ENCODE measurements at regions not wholly inside any gene's neighbourhood (a gene's known extent, or its start where the extent isn't known, plus 50 kb on each side); places are given as distances from the start of the nearest gene placed in this dataset.

- no peak for TF ChIP-seq CTCF (IDR thresholded peaks at IDR 0.05; ENCODE audit: borderline replicate concordance)
- intact Hi-C loops (cut with micrococcal nuclease) = no loop called here
These were observed 108.9 kb downstream of the INHBB start for GRCh38 chr2:120454654-120455385.

DNA sequence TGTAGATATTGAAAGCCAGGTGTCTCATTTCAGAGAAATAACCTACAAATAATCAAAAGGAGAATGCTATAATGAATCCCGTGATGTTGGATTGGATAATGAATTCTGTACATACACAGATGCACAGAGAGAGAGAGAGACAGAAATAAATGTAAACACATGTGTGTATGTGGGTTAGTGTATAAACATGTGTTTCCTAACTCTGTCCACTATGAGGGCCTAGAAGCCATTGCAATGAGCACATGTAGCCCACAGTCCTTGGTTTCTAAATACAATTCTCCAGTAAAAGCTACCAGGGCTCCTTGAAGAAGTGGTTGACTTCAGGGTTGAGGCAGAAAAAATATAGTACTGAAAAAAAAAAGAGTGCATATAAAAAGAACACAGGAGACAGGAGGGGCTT, 109.5 kb downstream of the INHBB start:
- Histone ChIP-seq H3K36me3 (no peaks in the 10 kb centered on the region), H3K9me3 (replicated peaks) (peaks cover 28% of the 10 kb centered on the region), H3K27me3 (ENCODE audit: low read depth) (peaks cover 20% of the 10 kb centered on the region), H3K4me3 (no peak overlapping the region), H3K4me1 (no peaks in the 10 kb centered on the region), H3K27ac (replicated peaks) (no peak overlapping the region)
- no peak for DNase-seq
- intact Hi-C loops (cut with micrococcal nuclease) = no loop called here
- no peak for TF ChIP-seq CTCF (IDR thresholded peaks at IDR 0.05; ENCODE audit: borderline replicate concordance)

More at GRCh38 chr2:120454654-120455385, 108.9 kb downstream of the INHBB start:
- DNase-seq = no peak
- H3K4me1 ChIP-seq = no peaks in the 10 kb centered on the region
- no peak overlapping the region for H3K4me3 ChIP-seq
- peaks cover 28% of the 10 kb centered on the region for H3K9me3 ChIP-seq (replicated peaks)
- H3K27me3 ChIP-seq (ENCODE audit: low read depth) = peaks cover 22% of the 10 kb centered on the region
- no peak overlapping the region for H3K27ac ChIP-seq (replicated peaks)
- H3K36me3 ChIP-seq = no peaks in the 10 kb centered on the region

- DNase-seq = no peak
- peaks cover 9% of the 10 kb centered on the region for H3K27me3 ChIP-seq (ENCODE audit: low read depth)
- intact Hi-C loops (cut with micrococcal nuclease) = no loop called here
- no peaks in the 10 kb centered on the region for H3K36me3 ChIP-seq
- TF ChIP-seq CTCF (IDR thresholded peaks at IDR 0.05; ENCODE audit: borderline replicate concordance) = no peak
- peaks cover 28% of the 10 kb centered on the region for H3K9me3 ChIP-seq (replicated peaks)
- H3K4me3 ChIP-seq = no peak overlapping the region
- no peak overlapping the region for H3K27ac ChIP-seq (replicated peaks)
- no peaks in the 10 kb centered on the region for H3K4me1 ChIP-seq
These were observed 110.9 kb downstream of the INHBB start for GRCh38 chr2:120456867-120457266.

GRCh38 chr2:120460511-120460910, 114.6 kb downstream of the INHBB start:
- Histone ChIP-seq H3K4me3 (no peak overlapping the region), H3K27ac (replicated peaks) (no peak overlapping the region), H3K36me3 (no peaks in the 10 kb centered on the region), H3K4me1 (peaks cover 4% of the 10 kb centered on the region), H3K9me3 (replicated peaks) (peaks cover 28% of the 10 kb centered on the region), H3K27me3 (ENCODE audit: low read depth) (peaks cover 8% of the 10 kb centered on the region)
- TF ChIP-seq CTCF (IDR thresholded peaks at IDR 0.05; ENCODE audit: borderline replicate concordance) = no peak
- intact Hi-C loops (cut with micrococcal nuclease) = no loop called here
- DNase-seq = no peak

- TF ChIP-seq CTCF (IDR thresholded peaks at IDR 0.05; ENCODE audit: borderline replicate concordance) = no peak
- H3K4me1 ChIP-seq = peaks cover 7% of the 10 kb centered on the region
- H3K27ac ChIP-seq (replicated peaks) = no peak overlapping the region
- H3K36me3 ChIP-seq = no peaks in the 10 kb centered on the region
- intact Hi-C loops (cut with micrococcal nuclease) = no loop called here
- H3K27me3 ChIP-seq (ENCODE audit: low read depth) = peaks cover 8% of the 10 kb centered on the region
- DNase-seq = no peak
- H3K9me3 ChIP-seq (replicated peaks) = peaks cover 28% of the 10 kb centered on the region
- no peak overlapping the region for H3K4me3 ChIP-seq
These were observed 115.2 kb downstream of the INHBB start for GRCh38 chr2:120461092-120461491.

Measured in left ventricle myocardium inferior (tissue), 1 donor.